Heart left ventricle (tissue), 13 donors: ENCODE measurements at regions not wholly inside any gene's neighbourhood (a gene's known extent, or its start where the extent isn't known, plus 50 kb on each side); places are given as distances from the start of the nearest gene placed in this dataset.

Source experiments
- CTCF ChIP-seq, 12 donors: fragments of 200-600 bp; sonication (generic) in 4 of 12; IDR thresholded peaks; one replicate each; pipeline versions ENCODE4 v1.5.0 to v1.8.0; 2018 to 2022; ENCODE audit warnings: antibody characterized with exemption in 12 of 12, mild to moderate bottlenecking in 5 of 12
- POLR2A ChIP-seq, 2 donors: fragments of 450-650 bp; IDR thresholded peaks; one replicate each; pipeline ENCODE4 v1.6.1; 2017; ENCODE audit warnings: antibody characterized with exemption in 2 of 2, mild to moderate bottlenecking in 2 of 2, moderate library complexity in 2 of 2
- donor health status: ischemic (EF 13 %, LVEDD 7.1; RV severe dilation, severe dysfunction).
- donor health status: DM: no; HTN: yes; CAD: no.
- donor health status: DM: no; HTN: no; CAD: no.
- donor health status: ischemic (EF 25% LVEDD 6.9; RV normal size, moderate dysfunction).
- donor health status: ischemic (EF 25% LVEDD 5.7; RV mildly dilated, moderate dysfunction).
- donor health status: ischemic (EF 35%, LVEDD 5.7; RV mildly dilated, moderate dysfunction).
- donor health status: nonischemic (EF 11% LVEDD 7.7; RV severe dilation, severe dysfunction).
- donor health status: DM: yes; HTN: yes; CAD: no.
- donor health status: PGD.
- donor health status: ischemic (EF 29% LVEDD 5.4; RV normal size, mild dysfunction).
- donor health status: nonischemic (EF 23%, LVEDD 6.1; RV moderate dilation, normal function).

- no peak for TF ChIP-seq CTCF (IDR thresholded peaks at IDR 0.05)
- TF ChIP-seq POLR2A (IDR thresholded peaks at IDR 0.05): no peak
These were observed 64.0 kb upstream of the ZNF281 start for GRCh38 chr1:200473698-200474371.
